ENCODE measurements at regions not wholly inside any gene's neighbourhood (a gene's known extent, or its start where the extent isn't known, plus 50 kb on each side); places are given as distances from the start of the nearest gene placed in this dataset.

DNA sequence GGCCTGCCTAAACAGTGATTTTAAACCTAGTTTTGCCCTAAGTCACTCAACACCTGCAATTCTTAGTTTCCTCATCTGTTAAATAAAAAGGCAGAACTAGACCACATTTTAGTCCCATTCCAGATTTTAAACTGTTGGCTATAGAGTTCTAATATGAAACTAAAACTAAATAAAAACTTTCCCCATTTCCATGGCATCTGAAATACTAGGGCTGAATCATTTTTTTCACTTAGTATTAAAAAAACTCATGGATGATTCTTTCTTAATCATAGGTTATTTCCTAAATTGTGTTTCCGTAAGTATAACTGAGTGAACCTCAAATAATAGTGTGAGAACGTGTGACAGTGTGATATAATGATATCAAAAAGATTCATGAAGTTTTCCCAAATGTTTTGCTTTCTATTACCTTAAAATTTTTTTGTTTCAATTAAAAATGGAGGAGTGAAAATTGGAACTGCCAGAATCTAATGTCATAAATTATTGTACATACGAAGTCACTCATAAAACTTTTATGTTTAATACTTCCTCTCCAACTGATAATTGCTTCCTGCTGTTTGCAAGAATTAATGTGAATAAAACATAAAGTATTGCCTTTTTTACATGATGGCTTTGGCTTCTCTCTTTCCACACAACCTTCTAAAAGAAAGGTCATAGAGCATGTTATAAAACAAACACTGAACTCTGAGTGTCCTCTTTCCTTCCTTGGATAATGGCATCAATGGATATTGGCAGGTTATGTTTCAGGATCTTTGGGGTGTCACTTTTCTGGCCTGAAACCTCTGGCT lies 315.1 kb upstream of the MME start:
- Mint-ChIP-seq H3K36me3 (no peaks in the 10 kb centered on the region), H3K27ac (no peak overlapping the region), H3K4me1 (no peaks in the 10 kb centered on the region), H3K4me3 (no peak overlapping the region), H3K27me3 (no peaks in the 10 kb centered on the region), H3K9me3 (peaks cover 0 to 8% (median 5%) of the 10 kb centered on the region in 8 donors)
- Histone ChIP-seq H3K36me3 (ENCODE audit: insufficient read depth, low read length) (no peaks in the 10 kb centered on the region), H3K27me3 (ENCODE audit: insufficient read depth, low read length) (no peaks in the 10 kb centered on the region), H3K4me3 (ENCODE audit: low read length in 2 of 2) (no peak overlapping the region), H3K4me1 (ENCODE audit: insufficient read depth, low read length) (no peaks in the 10 kb centered on the region), H3K9me3 (ENCODE audit: control insufficient read depth in 1 of 2, low read length in 2 of 2) (no peaks in the 10 kb centered on the region), H3K27ac (ENCODE audit: low read depth, low read length) (no peak overlapping the region)
- intact Hi-C loops (cut with micrococcal nuclease) = no loop called here
- ChIA-PET CTCF (ENCODE audit: partially characterized antibody) (no interaction called here), POLR2A (ENCODE audit: partially characterized antibody) (no interaction called here)
- DNase-seq = no peak

DNA sequence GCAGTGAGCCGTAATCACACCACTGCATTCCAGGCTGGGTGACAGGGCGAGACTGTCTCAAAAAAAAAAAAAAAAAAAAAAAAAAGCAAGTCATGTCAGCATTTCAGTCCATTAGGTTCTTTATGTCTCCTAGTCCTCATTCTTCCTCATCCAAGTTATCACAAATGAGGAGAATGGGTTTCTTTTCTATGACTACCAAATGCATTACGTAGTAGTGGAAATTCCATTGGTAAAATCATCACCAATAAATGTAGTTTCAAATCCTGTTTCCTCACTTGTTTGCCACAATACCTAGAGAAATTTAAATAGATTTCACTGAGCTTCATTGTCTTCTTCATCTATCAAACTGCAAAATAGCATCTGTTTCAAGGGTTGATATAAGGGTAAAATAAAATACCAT lies 317.6 kb upstream of the MME start:
- H3K4me3 ChIP-seq (ENCODE audit: low read length in 2 of 2) = no peak overlapping the region
- no peaks in the 10 kb centered on the region for H3K4me1 ChIP-seq (ENCODE audit: insufficient read depth, low read length)
- no peaks in the 10 kb centered on the region for H3K9me3 ChIP-seq (ENCODE audit: control insufficient read depth in 1 of 2, low read length in 2 of 2)
- Mint-ChIP-seq H3K4me3 (no peak overlapping the region), H3K4me1 (no peaks in the 10 kb centered on the region), H3K27ac (no peak overlapping the region), H3K27me3 (no peaks in the 10 kb centered on the region), H3K9me3 (peaks cover 0 to 6% (median 2%) of the 10 kb centered on the region in 8 donors), H3K36me3 (no peaks in the 10 kb centered on the region)
- no peaks in the 10 kb centered on the region for H3K27me3 ChIP-seq (ENCODE audit: insufficient read depth, low read length)
- DNase-seq = no peak
- no peaks in the 10 kb centered on the region for H3K36me3 ChIP-seq (ENCODE audit: insufficient read depth, low read length)
- ChIA-PET CTCF (ENCODE audit: partially characterized antibody) (no interaction called here), POLR2A (ENCODE audit: partially characterized antibody) (no interaction called here)
- intact Hi-C loops (cut with micrococcal nuclease) = no loop called here
- no peak overlapping the region for H3K27ac ChIP-seq (ENCODE audit: low read depth, low read length)

- no peaks in the 10 kb centered on the region for H3K36me3 ChIP-seq (ENCODE audit: insufficient read depth, low read length)
- H3K27ac ChIP-seq (ENCODE audit: low read depth, low read length) = no peak overlapping the region
- Mint-ChIP-seq H3K27me3 (no peaks in the 10 kb centered on the region), H3K4me1 (no peaks in the 10 kb centered on the region), H3K27ac (no peak overlapping the region), H3K36me3 (no peaks in the 10 kb centered on the region), H3K9me3 (peaks cover 0 to 8% (median 0%) of the 10 kb centered on the region in 8 donors), H3K4me3 (no peak overlapping the region)
- ChIA-PET CTCF (ENCODE audit: partially characterized antibody) (no interaction called here), POLR2A (ENCODE audit: partially characterized antibody) (no interaction called here)
- H3K4me3 ChIP-seq (ENCODE audit: low read length in 2 of 2) = no peak overlapping the region
- no peaks in the 10 kb centered on the region for H3K4me1 ChIP-seq (ENCODE audit: insufficient read depth, low read length)
- no peaks in the 10 kb centered on the region for H3K9me3 ChIP-seq (ENCODE audit: control insufficient read depth in 1 of 2, low read length in 2 of 2)
- DNase-seq = no peak
- intact Hi-C loops (cut with micrococcal nuclease) = no loop called here
- no peaks in the 10 kb centered on the region for H3K27me3 ChIP-seq (ENCODE audit: insufficient read depth, low read length)
These were observed 320.2 kb upstream of the MME start for GRCh38 chr3:154759966-154760365.

DNA sequence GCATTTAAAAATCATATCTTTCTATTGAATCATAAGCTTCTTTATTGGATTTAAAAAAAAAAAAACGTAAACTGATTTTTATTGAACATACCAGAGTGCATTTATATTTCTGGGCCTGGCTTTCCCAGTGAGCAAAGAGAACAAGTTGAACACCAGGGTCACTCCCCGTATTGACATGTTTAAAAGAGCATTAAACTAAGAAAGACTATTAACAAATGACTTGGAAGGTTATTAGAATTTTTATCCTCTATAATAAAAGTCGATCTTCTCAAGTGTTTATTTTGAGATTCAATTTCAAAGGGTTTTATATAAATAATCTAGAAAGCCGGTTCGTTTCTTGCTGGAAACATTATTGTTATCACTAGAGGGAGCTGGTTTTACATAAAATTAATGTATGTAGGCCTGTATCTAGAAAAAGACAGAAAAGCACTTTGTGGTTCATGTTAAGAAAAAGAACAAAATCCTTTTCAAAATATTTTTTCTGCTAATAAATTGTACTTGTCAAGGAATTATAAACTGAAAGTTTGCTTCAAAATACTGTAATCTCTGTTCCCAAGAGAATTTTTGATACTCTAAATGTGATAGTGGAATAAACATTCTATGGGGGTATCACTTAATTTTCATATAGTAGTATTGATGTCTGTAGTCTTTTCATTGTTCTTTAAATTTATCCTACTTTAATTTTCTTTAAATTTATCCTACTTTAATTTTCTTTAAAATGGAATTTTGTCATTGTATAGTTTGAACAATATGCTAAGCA lies 321.8 kb upstream of the MME start:
- Histone ChIP-seq H3K4me3 (ENCODE audit: low read length in 2 of 2) (no peak overlapping the region), H3K36me3 (ENCODE audit: insufficient read depth, low read length) (no peaks in the 10 kb centered on the region), H3K9me3 (ENCODE audit: control insufficient read depth in 1 of 2, low read length in 2 of 2) (no peaks in the 10 kb centered on the region), H3K27me3 (ENCODE audit: insufficient read depth, low read length) (no peaks in the 10 kb centered on the region), H3K27ac (ENCODE audit: low read depth, low read length) (no peak overlapping the region), H3K4me1 (ENCODE audit: insufficient read depth, low read length) (no peaks in the 10 kb centered on the region)
- POLR2A ChIA-PET (ENCODE audit: partially characterized antibody) = no interaction called here
- intact Hi-C loops (cut with micrococcal nuclease) = no loop called here
- no peak overlapping the region for H3K27ac Mint-ChIP-seq
- H3K9me3 Mint-ChIP-seq = peaks cover 0 to 8% (median 2%) of the 10 kb centered on the region in 8 donors
- no peaks in the 10 kb centered on the region for H3K36me3 Mint-ChIP-seq
- H3K27me3 Mint-ChIP-seq = no peaks in the 10 kb centered on the region
- no peaks in the 10 kb centered on the region for H3K4me1 Mint-ChIP-seq
- CTCF ChIA-PET (ENCODE audit: partially characterized antibody) = no interaction called here
- DNase-seq = no peak
- H3K4me3 Mint-ChIP-seq = no peak overlapping the region

- Histone ChIP-seq H3K36me3 (ENCODE audit: insufficient read depth, low read length) (no peaks in the 10 kb centered on the region), H3K27ac (ENCODE audit: low read depth, low read length) (no peak overlapping the region), H3K4me3 (ENCODE audit: low read length in 2 of 2) (no peak overlapping the region), H3K9me3 (ENCODE audit: control insufficient read depth in 1 of 2, low read length in 2 of 2) (no peaks in the 10 kb centered on the region), H3K4me1 (ENCODE audit: insufficient read depth, low read length) (no peaks in the 10 kb centered on the region), H3K27me3 (ENCODE audit: insufficient read depth, low read length) (no peaks in the 10 kb centered on the region)
- ChIA-PET POLR2A (ENCODE audit: partially characterized antibody) (no interaction called here), CTCF (ENCODE audit: partially characterized antibody) (no interaction called here)
- H3K36me3 Mint-ChIP-seq = no peaks in the 10 kb centered on the region
- no peaks in the 10 kb centered on the region for H3K27me3 Mint-ChIP-seq
- no peak overlapping the region for H3K4me3 Mint-ChIP-seq
- no peak for DNase-seq
- H3K9me3 Mint-ChIP-seq = peaks cover 0 to 4% (median 3%) of the 10 kb centered on the region in 8 donors
- H3K4me1 Mint-ChIP-seq = no peaks in the 10 kb centered on the region
- H3K27ac Mint-ChIP-seq = no peak overlapping the region
- intact Hi-C loops (cut with micrococcal nuclease) = no loop called here
These were observed 323.1 kb upstream of the GPR149 start for GRCh38 chr3:154753101-154753500.

DNA sequence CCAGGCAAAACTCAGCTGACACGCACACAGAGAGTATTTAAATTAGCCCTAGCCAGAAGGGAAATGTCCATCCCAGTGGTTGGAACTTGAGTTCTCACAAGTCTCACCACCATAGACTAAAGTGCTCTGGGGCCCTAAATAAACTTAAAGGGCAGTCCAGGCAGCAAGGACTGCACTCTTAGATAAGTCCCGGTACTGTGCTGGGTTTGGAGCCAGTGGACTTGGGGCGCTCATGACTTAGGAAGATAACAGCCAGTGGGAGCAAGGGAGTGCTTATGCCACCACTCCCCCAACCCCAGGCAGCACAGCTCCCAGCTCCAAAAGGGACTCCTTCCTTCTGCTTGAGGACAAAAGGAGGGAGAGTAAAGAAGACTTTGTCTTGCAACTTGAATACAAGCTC lies 319.5 kb upstream of the GPR149 start:
- H3K27me3 ChIP-seq (ENCODE audit: insufficient read depth, low read length) = no peaks in the 10 kb centered on the region
- intact Hi-C loops (cut with micrococcal nuclease) = no loop called here
- H3K27ac ChIP-seq (ENCODE audit: low read depth, low read length) = no peak overlapping the region
- Mint-ChIP-seq H3K4me3 (no peak overlapping the region), H3K9me3 (peaks cover 0 to 3% (median under 1%) of the 10 kb centered on the region in 8 donors), H3K27ac (no peak overlapping the region), H3K27me3 (no peaks in the 10 kb centered on the region), H3K36me3 (no peaks in the 10 kb centered on the region), H3K4me1 (no peaks in the 10 kb centered on the region)
- no peaks in the 10 kb centered on the region for H3K4me1 ChIP-seq (ENCODE audit: insufficient read depth, low read length)
- no peak for DNase-seq
- H3K4me3 ChIP-seq (ENCODE audit: low read length in 2 of 2) = no peak overlapping the region
- no peaks in the 10 kb centered on the region for H3K9me3 ChIP-seq (ENCODE audit: control insufficient read depth in 1 of 2, low read length in 2 of 2)
- no peaks in the 10 kb centered on the region for H3K36me3 ChIP-seq (ENCODE audit: insufficient read depth, low read length)
- ChIA-PET POLR2A (ENCODE audit: partially characterized antibody) (no interaction called here), CTCF (ENCODE audit: partially characterized antibody) (no interaction called here)

DNA sequence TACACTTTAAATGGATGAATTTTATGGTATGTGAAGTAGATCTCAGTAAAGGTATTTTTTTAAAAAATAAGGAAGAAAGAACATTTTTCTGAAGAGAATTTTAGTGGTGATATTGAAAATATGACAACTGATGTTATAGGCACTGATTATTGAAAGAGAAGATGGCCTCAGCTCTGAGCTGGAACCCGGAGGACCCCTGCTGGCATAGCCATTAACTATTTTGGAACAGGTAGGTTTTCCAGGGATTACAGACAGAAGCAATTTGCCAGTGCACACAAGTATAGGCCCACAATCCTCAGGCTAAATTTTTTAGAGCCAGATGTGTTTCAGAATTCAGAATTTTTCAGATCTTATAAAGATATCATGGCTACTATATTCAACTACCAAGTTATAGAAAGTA lies 315.9 kb upstream of the GPR149 start:
- peaks cover 0 to 9% (median 4%) of the 10 kb centered on the region in 8 donors for H3K9me3 Mint-ChIP-seq
- no peaks in the 10 kb centered on the region for H3K27me3 Mint-ChIP-seq
- H3K9me3 ChIP-seq (ENCODE audit: control insufficient read depth in 1 of 2, low read length in 2 of 2) = no peaks in the 10 kb centered on the region
- H3K27ac ChIP-seq (ENCODE audit: low read depth, low read length) = no peak overlapping the region
- H3K36me3 ChIP-seq (ENCODE audit: insufficient read depth, low read length) = no peaks in the 10 kb centered on the region
- no peaks in the 10 kb centered on the region for H3K36me3 Mint-ChIP-seq
- no peaks in the 10 kb centered on the region for H3K4me1 ChIP-seq (ENCODE audit: insufficient read depth, low read length)
- no peak overlapping the region for H3K4me3 ChIP-seq (ENCODE audit: low read length in 2 of 2)
- no peak overlapping the region for H3K27ac Mint-ChIP-seq
- ChIA-PET POLR2A (ENCODE audit: partially characterized antibody) (no interaction called here), CTCF (ENCODE audit: partially characterized antibody) (no interaction called here)
- DNase-seq = no peak
- H3K4me1 Mint-ChIP-seq = no peaks in the 10 kb centered on the region
- intact Hi-C loops (cut with micrococcal nuclease) = no loop called here
- H3K27me3 ChIP-seq (ENCODE audit: insufficient read depth, low read length) = no peaks in the 10 kb centered on the region
- H3K4me3 Mint-ChIP-seq = no peak overlapping the region
